Right atrium auricular region (tissue), 2 donors: ENCODE measurements at regions not wholly inside any gene's neighbourhood (a gene's known extent, or its start where the extent isn't known, plus 50 kb on each side); places are given as distances from the start of the nearest gene placed in this dataset.

Source experiments
- DNase-seq: peaks from one replicate; pipeline ENCODE4 v3.0.0-alpha.2; 2019; ENCODE audit warnings: low spot score
- H3K27ac ChIP-seq, 2 donors: fragments of 200-600 bp; sonication (generic); 1 replicate in 1 of 2; 2 replicates in 1 of 2; pipeline ENCODE4 v1.5.1; 2016 to 2019
- H3K27me3 ChIP-seq, 2 donors: fragments of 200-600 bp; sonication (generic); one replicate each; pipeline versions ENCODE4 v1.5.1 to v1.6.0; 2017 to 2019
- H3K36me3 ChIP-seq: fragments of 200-600 bp; sonication (generic); one replicate; pipeline ENCODE4 v1.5.1; 2016
- H3K4me1 ChIP-seq, 2 donors: fragments of 200-600 bp; sonication (generic); one replicate each; pipeline versions ENCODE4 v1.5.1 to v1.6.0; 2017 to 2019
- H3K4me3 ChIP-seq, 2 donors: fragments of 200-600 bp; sonication (generic); 1 replicate in 1 of 2; 2 replicates in 1 of 2; pipeline ENCODE4 v1.5.1; 2017 to 2019; ENCODE audit warnings: mild to moderate bottlenecking in 1 of 2, moderate library complexity in 1 of 2
- H3K9me3 ChIP-seq, 2 donors: fragments of 200-600 bp; sonication (generic); one replicate each; pipeline ENCODE4 v1.5.1; 2019
- CTCF ChIP-seq, 2 donors: fragments of 200-600 bp; sonication (generic); IDR thresholded peaks; one replicate each; pipeline ENCODE4 v1.5.1; 2019; ENCODE audit warnings: antibody characterized with exemption in 2 of 2

DNA sequence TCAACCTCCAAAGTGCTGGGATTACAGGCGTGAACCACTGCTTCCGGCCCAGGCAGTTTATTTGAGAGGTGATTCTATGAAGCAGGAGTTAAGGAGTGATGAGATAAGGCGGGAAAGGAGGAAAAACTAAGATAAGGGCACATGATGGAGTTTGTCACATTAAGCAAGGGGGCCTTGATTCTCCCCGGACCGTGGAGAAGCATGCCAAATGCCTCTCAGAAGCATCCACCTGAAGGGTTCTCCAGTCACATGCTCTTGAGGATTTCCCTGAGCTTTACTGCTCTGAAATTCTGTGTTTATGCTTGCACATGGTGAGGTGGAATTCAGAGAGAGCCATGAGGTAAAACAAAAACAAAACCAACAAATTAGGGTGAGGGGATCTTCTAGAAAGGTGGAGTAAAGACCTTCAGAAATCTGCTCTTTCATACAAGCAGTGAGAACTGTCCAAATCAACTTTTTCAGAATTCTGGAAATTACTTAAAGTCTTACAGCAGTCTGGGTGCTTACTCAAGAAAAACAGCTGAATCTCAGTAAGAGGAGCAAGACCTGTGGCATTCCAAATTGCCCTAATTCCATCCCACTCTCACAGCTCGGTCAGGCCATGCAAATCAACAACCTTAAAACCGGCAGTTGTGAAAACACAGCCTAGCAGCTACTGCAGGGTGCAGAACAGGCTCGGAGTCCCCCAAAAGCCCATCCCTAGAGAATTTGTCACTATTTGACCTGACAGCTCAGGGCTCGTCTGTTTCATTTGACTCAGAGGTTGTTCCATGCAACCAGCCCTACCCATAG lies 69.1 kb upstream of the CTLA4 start:
- DNase-seq, result no peak
- no peaks in the 10 kb centered on the region for H3K4me1 ChIP-seq
- no peaks in the 10 kb centered on the region for H3K36me3 ChIP-seq
- H3K27ac ChIP-seq, result no peak overlapping the region
- no peak overlapping the region for H3K4me3 ChIP-seq
- peaks cover 0 to 6% of the 10 kb centered on the region in 2 donors for H3K9me3 ChIP-seq
- no peaks in the 10 kb centered on the region for H3K27me3 ChIP-seq
- no peak for TF ChIP-seq CTCF (IDR thresholded peaks at IDR 0.05)

DNA sequence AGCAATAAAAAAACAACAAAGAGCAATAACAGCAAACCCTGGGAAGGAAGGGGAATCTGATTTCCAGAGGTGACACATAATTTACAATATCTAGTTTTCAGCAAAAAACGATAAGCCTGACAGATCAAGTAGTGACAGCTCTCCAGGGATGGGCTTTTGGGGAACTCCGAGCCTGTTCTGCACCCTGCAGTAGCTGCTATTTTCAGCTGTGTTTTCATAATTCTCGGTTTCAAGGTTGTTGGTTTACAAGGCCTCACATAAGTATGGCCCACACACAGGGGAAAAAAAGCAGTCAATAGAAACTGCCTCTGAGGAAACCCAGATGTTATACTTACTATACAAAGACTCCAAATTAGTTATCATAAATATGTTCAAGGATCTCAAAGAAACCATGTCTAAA lies 67.7 kb upstream of the CTLA4 start:
- DNase-seq, result no peak
- Histone ChIP-seq H3K27me3 (no peaks in the 10 kb centered on the region), H3K4me1 (peaks cover 0 to 6% of the 10 kb centered on the region in 2 donors), H3K36me3 (no peaks in the 10 kb centered on the region), H3K4me3 (no peak overlapping the region), H3K27ac (no peak overlapping the region), H3K9me3 (peaks cover 0 to 10% of the 10 kb centered on the region in 2 donors)
- no peak for TF ChIP-seq CTCF (IDR thresholded peaks at IDR 0.05)

DNA sequence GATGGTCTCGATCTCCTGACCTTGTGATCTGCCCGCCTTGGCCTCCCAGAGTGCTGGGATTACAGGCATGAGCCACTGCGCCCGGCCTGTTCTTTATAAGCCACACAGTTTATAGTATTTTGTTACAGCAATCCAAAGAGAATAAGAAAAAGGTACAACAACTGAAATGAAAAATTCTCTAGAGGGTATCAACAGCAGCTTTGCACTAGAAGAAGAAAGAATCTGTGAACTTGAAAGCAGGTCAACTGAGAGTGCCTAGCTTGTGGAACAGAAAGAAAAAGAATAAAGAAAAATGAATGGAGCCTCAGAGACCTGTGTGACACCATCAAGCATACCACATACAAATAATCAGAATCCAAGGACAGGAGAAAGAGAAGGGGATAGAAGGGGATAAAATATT lies 66.8 kb upstream of the CTLA4 start:
- no peak for TF ChIP-seq CTCF (IDR thresholded peaks at IDR 0.05)
- H3K27me3 ChIP-seq, result no peaks in the 10 kb centered on the region
- no peak for DNase-seq

DNA sequence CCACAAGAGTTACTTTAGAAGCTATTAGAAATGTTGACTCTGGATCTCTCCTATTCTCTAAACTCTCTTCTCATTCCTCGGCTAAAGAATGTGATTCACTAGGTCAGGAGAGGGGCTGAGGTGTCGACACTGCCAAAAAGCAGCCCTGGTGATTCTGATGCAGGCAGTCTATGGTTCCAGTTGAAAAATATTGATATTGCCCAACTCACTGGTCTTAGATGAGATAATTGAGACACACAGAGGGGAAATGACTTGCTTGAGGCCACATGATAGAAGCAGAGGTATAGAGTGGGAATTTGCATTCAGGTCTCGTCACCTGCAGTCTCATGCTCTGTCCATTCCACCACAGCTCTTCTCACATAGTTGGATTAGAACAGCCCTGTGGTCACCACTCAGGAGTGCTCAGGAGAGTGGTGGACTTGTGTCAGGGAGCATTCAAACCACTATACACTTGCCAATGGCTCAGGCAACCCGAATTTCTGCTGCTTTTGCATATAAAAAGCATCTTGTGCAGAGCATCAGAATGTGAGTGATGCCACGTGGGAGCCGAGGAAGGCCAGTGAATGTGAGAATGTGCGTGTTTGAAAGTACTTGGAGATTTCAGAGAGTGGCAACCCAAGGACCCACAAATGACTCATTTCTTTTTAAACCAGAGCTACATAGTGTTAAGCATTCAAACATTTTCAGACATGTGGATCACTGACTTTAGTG lies 65.1 kb upstream of the CTLA4 start:
- H3K9me3 ChIP-seq, result peaks cover 0 to 28% of the 10 kb centered on the region in 2 donors
- TF ChIP-seq CTCF (IDR thresholded peaks at IDR 0.05), result no peak
- H3K27me3 ChIP-seq, result no peaks in the 10 kb centered on the region
- H3K4me3 ChIP-seq, result no peak overlapping the region
- H3K27ac ChIP-seq, result no peak overlapping the region
- peaks cover 0 to 6% of the 10 kb centered on the region in 2 donors for H3K4me1 ChIP-seq
- no peak for DNase-seq
- H3K36me3 ChIP-seq, result no peaks in the 10 kb centered on the region

More for the DNA sequence above, 66.8 kb upstream of the CTLA4 start:
- no peak overlapping the region for H3K4me3 ChIP-seq
- H3K9me3 ChIP-seq, result peaks cover 0 to 19% of the 10 kb centered on the region in 2 donors
- no peak overlapping the region for H3K27ac ChIP-seq
- peaks cover 0 to 6% of the 10 kb centered on the region in 2 donors for H3K4me1 ChIP-seq
- H3K36me3 ChIP-seq, result no peaks in the 10 kb centered on the region

DNA sequence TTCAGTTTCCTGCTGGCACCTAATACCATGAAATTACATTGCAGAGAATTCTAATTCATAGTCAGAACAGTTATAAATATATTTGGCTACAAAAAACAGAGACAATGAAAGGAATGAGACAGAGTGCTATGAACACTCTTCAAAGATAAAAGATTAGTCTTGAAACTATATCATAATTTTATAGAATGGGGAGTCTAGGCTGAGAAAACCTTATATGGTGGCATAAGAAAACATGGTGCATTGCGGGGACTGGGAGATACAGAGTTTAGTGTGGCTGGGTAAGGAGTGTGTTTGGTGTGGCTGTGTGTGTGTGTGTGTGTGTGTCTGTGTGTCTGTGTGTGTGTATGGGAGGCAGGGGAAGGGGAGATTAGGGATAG lies 64.5 kb upstream of the CTLA4 start:
- no peak for TF ChIP-seq CTCF (IDR thresholded peaks at IDR 0.05)
- Histone ChIP-seq H3K4me1 (peaks cover 0 to 6% of the 10 kb centered on the region in 2 donors), H3K36me3 (no peaks in the 10 kb centered on the region), H3K4me3 (no peak overlapping the region), H3K9me3 (peaks cover 0 to 28% of the 10 kb centered on the region in 2 donors), H3K27ac (no peak overlapping the region), H3K27me3 (no peaks in the 10 kb centered on the region)
- no peak for DNase-seq
